NCI-H226 (cell line): ENCODE measurements at regions not wholly inside any gene's neighbourhood (a gene's known extent, or its start where the extent isn't known, plus 50 kb on each side); places are given as distances from the start of the nearest gene placed in this dataset.
"Not testable (repeated sequence)": the region's sequence is repeated elsewhere in the genome, so short reads cannot be mapped to it uniquely, and the experiment has no call there.

Source experiments
- DNase-seq: peaks from one replicate; pipeline ENCODE4 v3.0.0-alpha.2; 2015

GRCh38 chr3:15996496-15996895, 178.0 kb upstream of the GALNT15 start:
- not testable (repeated sequence) for DNase-seq

- no peak for DNase-seq
Measured at GRCh38 chr3:15997274-15997943, 177.1 kb upstream of the GALNT15 start.

- no peak for DNase-seq
Measured at GRCh38 chr3:15998911-15999310, 175.6 kb upstream of the GALNT15 start.

GRCh38 chr3:16004812-16005211, 169.7 kb upstream of the GALNT15 start:
- no peak for DNase-seq

- DNase-seq: no peak
Measured at GRCh38 chr3:16011376-16011775, 163.1 kb upstream of the GALNT15 start.

GRCh38 chr3:16012086-16012485, 162.4 kb upstream of the GALNT15 start:
- DNase-seq: no peak

GRCh38 chr3:16013568-16013967, 160.9 kb upstream of the GALNT15 start:
- no peak for DNase-seq

- not testable (repeated sequence) for DNase-seq
Measured at GRCh38 chr3:16021801-16022200, 152.7 kb upstream of the GALNT15 start.

GRCh38 chr3:16023881-16024280, 150.6 kb upstream of the GALNT15 start:
- not testable (repeated sequence) for DNase-seq

- DNase-seq: no peak
Measured at GRCh38 chr3:16024548-16024947, 149.9 kb upstream of the GALNT15 start.

- DNase-seq: no peak
Measured at GRCh38 chr3:16026753-16027152, 147.7 kb upstream of the GALNT15 start.

- DNase-seq: peak; percentile 53
Measured at GRCh38 chr3:16028604-16029003, 145.9 kb upstream of the GALNT15 start.

GRCh38 chr3:16030342-16030741, 144.1 kb upstream of the GALNT15 start:
- no peak for DNase-seq

GRCh38 chr3:16031434-16031833, 143.0 kb upstream of the GALNT15 start:
- DNase-seq: no peak

- peak; percentile 7 for DNase-seq
Measured at GRCh38 chr3:16033889-16034687, 140.4 kb upstream of the GALNT15 start.

GRCh38 chr3:16040991-16041390, 133.5 kb upstream of the GALNT15 start:
- no peak for DNase-seq

GRCh38 chr3:16048435-16049318, 125.8 kb upstream of the GALNT15 start:
- peak; percentile 47 for DNase-seq

GRCh38 chr3:16050641-16051467, 123.6 kb upstream of the GALNT15 start:
- DNase-seq: no peak

- DNase-seq: no peak
Measured at GRCh38 chr3:16051691-16052090, 122.8 kb upstream of the GALNT15 start.

GRCh38 chr3:16052964-16053363, 121.5 kb upstream of the GALNT15 start:
- DNase-seq: no peak

GRCh38 chr3:16053794-16054193, 120.7 kb upstream of the GALNT15 start:
- DNase-seq: no peak

GRCh38 chr3:16055606-16056211, 118.8 kb upstream of the GALNT15 start:
- DNase-seq: no peak
